ENCODE measurements at regions not wholly inside any gene's neighbourhood (a gene's known extent, or its start where the extent isn't known, plus 50 kb on each side); places are given as distances from the start of the nearest gene placed in this dataset.

- ChIA-PET POLR2A (no interaction called here), CTCF (no interaction called here)
- no peak for ATAC-seq
- intact Hi-C loops (cut with micrococcal nuclease), result no loop called here
- H3K36me3 Mint-ChIP-seq (ENCODE audit: low read depth), result no peaks in the 10 kb centered on the region
- peaks cover 3% of the 10 kb centered on the region for H3K27me3 Mint-ChIP-seq
- TF ChIP-seq CTCF (IDR thresholded peaks at IDR 0.05), result no peak
- H3K4me3 Mint-ChIP-seq, result no peak overlapping the region
- no peak overlapping the region for H3K27ac Mint-ChIP-seq
- peaks cover 3% of the 10 kb centered on the region for H3K4me1 Mint-ChIP-seq (ENCODE audit: low read depth)
- DNase-seq, result no peak
- no peaks in the 10 kb centered on the region for H3K9me3 Mint-ChIP-seq
These were observed 95.6 kb downstream of the SIK1 start for GRCh38 chr21:43331111-43331961.

GRCh38 chr21:43330306-43330881, 96.5 kb downstream of the SIK1 start:
- ChIA-PET CTCF (no interaction called here), POLR2A (no interaction called here)
- H3K9me3 Mint-ChIP-seq, result no peaks in the 10 kb centered on the region
- TF ChIP-seq CTCF (IDR thresholded peaks at IDR 0.05), result no peak
- H3K27me3 Mint-ChIP-seq, result peaks cover 3% of the 10 kb centered on the region
- H3K27ac Mint-ChIP-seq, result no peak overlapping the region
- no peaks in the 10 kb centered on the region for H3K36me3 Mint-ChIP-seq (ENCODE audit: low read depth)
- peaks cover 7% of the 10 kb centered on the region for H3K4me1 Mint-ChIP-seq (ENCODE audit: low read depth)
- intact Hi-C loops (cut with micrococcal nuclease), result no loop called here
- H3K4me3 Mint-ChIP-seq, result no peak overlapping the region
- ATAC-seq, result no peak
- DNase-seq, result no peak

GRCh38 chr21:43329711-43330269, 97.1 kb downstream of the SIK1 start:
- CTCF ChIA-PET, result no interaction called here
- Mint-ChIP-seq H3K4me1 (ENCODE audit: low read depth) (peaks cover 7% of the 10 kb centered on the region), H3K4me3 (no peak overlapping the region), H3K9me3 (no peaks in the 10 kb centered on the region), H3K36me3 (ENCODE audit: low read depth) (no peaks in the 10 kb centered on the region), H3K27me3 (peaks cover 3% of the 10 kb centered on the region), H3K27ac (no peak overlapping the region)
- POLR2A ChIA-PET, result no interaction called here
- intact Hi-C loops (cut with micrococcal nuclease), result no loop called here
- no peak for DNase-seq
- no peak for TF ChIP-seq CTCF (IDR thresholded peaks at IDR 0.05)
- ATAC-seq, result no peak

GRCh38 chr21:43328958-43329691, 97.8 kb downstream of the SIK1 start:
- no peaks in the 10 kb centered on the region for H3K36me3 Mint-ChIP-seq (ENCODE audit: low read depth)
- DNase-seq, result no peak
- H3K9me3 Mint-ChIP-seq, result no peaks in the 10 kb centered on the region
- no peak for ATAC-seq
- TF ChIP-seq CTCF (IDR thresholded peaks at IDR 0.05), result no peak
- intact Hi-C loops (cut with micrococcal nuclease), result no loop called here
- POLR2A ChIA-PET, result no interaction called here
- no peak overlapping the region for H3K4me3 Mint-ChIP-seq
- peaks cover 3% of the 10 kb centered on the region for H3K27me3 Mint-ChIP-seq
- no peak overlapping the region for H3K27ac Mint-ChIP-seq
- H3K4me1 Mint-ChIP-seq (ENCODE audit: low read depth), result peaks cover 7% of the 10 kb centered on the region
- CTCF ChIA-PET, result no interaction called here

All from activated CD8-positive, alpha-beta T cell treated with anti-CD3 and anti-CD28 coated beads for 36 hours (primary cell).